IMR-90 (cell line): ENCODE measurements at regions not wholly inside any gene's neighbourhood (a gene's known extent, or its start where the extent isn't known, plus 50 kb on each side); places are given as distances from the start of the nearest gene placed in this dataset.

Experiments
- ATAC-seq: fragments of 200-7000 bp; cut with Tn5 transposase; 2 replicates; pipeline ENCODE4 v1.9.1; 2020; ENCODE audit warnings: low read depth, mild to moderate bottlenecking, moderate library complexity
- BruUV-seq: library from RNA; stranded (reverse); fragments of 400-500 nt; replicated peaks from 2 replicates; lab custom pipeline; 2021; lab: Mats Ljungman, UMichigan
- CTCF ChIA-PET: fragments of 300-600 bp; formaldehyde crosslinking; extraction: SDS; loops from one replicate; lab custom pipeline; 2021; ENCODE audit warnings: antibody characterized with exemption; lab: Yijun Ruan, JAX
- POLR2A ChIA-PET: fragments of 300-600 bp; sonication (Branson Sonifier 250); formaldehyde crosslinking; loops from one replicate; lab custom pipeline; 2022; ENCODE audit warnings: antibody characterized with exemption; ENCODE audit not compliant: unreplicated experiment; lab: Charles Lee
- DNase-seq: peaks from one replicate; pipeline ENCODE4 v3.0.0; 2013
- H2AFZ ChIP-seq: replicated peaks from 2 replicates; pipeline ENCODE3; 2013; ENCODE audit warnings: low read length, mild to moderate bottlenecking; ENCODE audit not compliant: poor library complexity
- H2AK5ac ChIP-seq: 2 replicates; pipeline ENCODE4 v1.6.1; 2013; ENCODE audit warnings: low read depth, low read length, inconsistent platforms
- H2AK9ac ChIP-seq: replicated peaks from 2 replicates; pipeline ENCODE3; 2013; ENCODE audit warnings: mild to moderate bottlenecking, low read depth, low read length, moderate library complexity; ENCODE audit not compliant: poor library complexity
- H2BK120ac ChIP-seq: 2 replicates; pipeline ENCODE4 v1.6.1; 2013; ENCODE audit warnings: low read depth, low read length, inconsistent platforms
- H2BK15ac ChIP-seq: 3 replicates; pipeline ENCODE4 v1.6.1; 2013; ENCODE audit warnings: low read depth, low read length, inconsistent platforms
- H2BK20ac ChIP-seq: 2 replicates; pipeline ENCODE4 v1.6.1; 2013; ENCODE audit warnings: low read depth, mild to moderate bottlenecking, inconsistent platforms, low read length, moderate library complexity
- H2BK5ac ChIP-seq: 2 replicates; pipeline ENCODE4 v1.6.1; 2013; ENCODE audit warnings: mild to moderate bottlenecking, low read depth, low read length, inconsistent platforms; ENCODE audit not compliant: poor library complexity, severe bottlenecking
- H3K14ac ChIP-seq: replicated peaks from 2 replicates; pipeline ENCODE4 v1.6.1; 2013; ENCODE audit warnings: low read depth, low read length, inconsistent platforms
- H3K18ac ChIP-seq: 2 replicates; pipeline ENCODE4 v1.6.1; 2013; ENCODE audit warnings: low read depth, low read length, control low read depth
- H3K23ac ChIP-seq: 2 replicates; pipeline ENCODE4 v1.6.1; 2013; ENCODE audit warnings: low read depth, low read length, inconsistent platforms
- H3K27ac ChIP-seq: 2 replicates; pipeline ENCODE4 v1.5.1; 2013; ENCODE audit warnings: mild to moderate bottlenecking, control low read depth, low read length; ENCODE audit not compliant: insufficient read depth
- H3K27me3 ChIP-seq: 2 replicates; pipeline ENCODE4 v1.6.1; 2013; ENCODE audit warnings: low read length; ENCODE audit not compliant: control insufficient read depth, insufficient read depth
- H3K36me3 ChIP-seq: 2 replicates; pipeline ENCODE4 v1.6.1; 2013; ENCODE audit warnings: low read length, mixed read lengths; ENCODE audit not compliant: control insufficient read depth, insufficient read depth
- H3K4ac ChIP-seq: 2 replicates; pipeline ENCODE4 v1.6.1; 2013; ENCODE audit warnings: low read depth, low read length, inconsistent platforms
- H3K4me1 ChIP-seq: 2 replicates; pipeline ENCODE4 v1.6.1; 2013; ENCODE audit warnings: low read length, mixed read lengths; ENCODE audit not compliant: control insufficient read depth, insufficient read depth
- H3K4me2 ChIP-seq: 2 replicates; pipeline ENCODE4 v1.6.1; 2013; ENCODE audit warnings: low read depth, mild to moderate bottlenecking, control low read depth, low read length, moderate library complexity
- H3K4me3 ChIP-seq: 2 replicates; pipeline ENCODE4 v1.5.1; 2013; ENCODE audit warnings: low read depth, mild to moderate bottlenecking, control low read depth, low read length, moderate library complexity; ENCODE audit not compliant: insufficient read depth
- H3K56ac ChIP-seq: 2 replicates; pipeline ENCODE4 v1.6.1; 2013; ENCODE audit warnings: low read length, inconsistent platforms; ENCODE audit not compliant: insufficient read depth; ENCODE audit errors: extremely low read depth
- H3K79me1 ChIP-seq, 2 experiments: 2 replicates each; pipeline ENCODE4 v1.6.1; 2013; ENCODE audit warnings: low read length in 2 of 2, inconsistent platforms in 1 of 2, low read depth in 1 of 2
- H3K9ac ChIP-seq: 2 replicates; pipeline ENCODE4 v1.6.1; 2013; ENCODE audit warnings: low read depth, low read length, control low read depth
- H3K9me1 ChIP-seq: 2 replicates; pipeline ENCODE4 v1.6.1; 2013; ENCODE audit warnings: low read length, inconsistent platforms; ENCODE audit not compliant: insufficient read depth
- H3K9me3 ChIP-seq: 2 replicates; pipeline ENCODE4 v1.6.1; 2013; ENCODE audit warnings: low read length; ENCODE audit not compliant: control insufficient read depth, insufficient read depth
- H4K20me1 ChIP-seq: 2 replicates; pipeline ENCODE4 v1.6.1; 2013; ENCODE audit warnings: low read length, inconsistent platforms; ENCODE audit not compliant: insufficient read depth
- H4K5ac ChIP-seq: 2 replicates; pipeline ENCODE4 v1.6.1; 2013; ENCODE audit warnings: mild to moderate bottlenecking, low read depth, low read length, control low read depth
- H4K8ac ChIP-seq, 2 experiments: 2 replicates each; pipeline ENCODE4 v1.6.1; 2013; ENCODE audit warnings: low read depth in 2 of 2, low read length in 2 of 2, control low read depth in 1 of 2, inconsistent platforms in 1 of 2
- H4K91ac ChIP-seq: 2 replicates; pipeline ENCODE4 v1.6.1; 2013; ENCODE audit warnings: low read depth, low read length, inconsistent platforms; ENCODE audit not compliant: insufficient read depth
- BHLHE40 ChIP-seq: fragments of 150-350 bp; IDR thresholded peaks from 2 replicates; pipeline ENCODE4 v1.6.1; 2016; ENCODE audit warnings: mild to moderate bottlenecking, low read depth, low read length
- CHD1 ChIP-seq: IDR thresholded peaks from 2 replicates; pipeline ENCODE4 v1.6.1; 2012; ENCODE audit warnings: low read depth, low read length, improper control_type of control experiment
- NFE2L2 ChIP-seq: fragments of 150-350 bp; IDR thresholded peaks from 2 replicates; pipeline ENCODE4 v1.6.1; 2016; ENCODE audit warnings: low read depth, mild to moderate bottlenecking, low read length
- WGBS, 2 experiments: methylation state at CpG; one replicate each; pipeline versions ENCODE4 v1.1.5 to v1.1.7; 2013; ENCODE audit warnings: missing lambda C conversion rate in 2 of 2; ENCODE audit not compliant: insufficient read length in 1 of 2; ENCODE audit errors: extremely low coverage in 2 of 2; 5-methylcytosine and 5-hydroxymethylcytosine counted together
- dilution Hi-C: fragments of 300-500 bp; cut with HindIII; formaldehyde crosslinking; loops from one replicate; pipeline ENCODE4 v1.14.3; 2018; ENCODE audit warnings: low sequenced_read_pairs; ENCODE audit not compliant: unreplicated experiment
- in situ Hi-C: fragments of 300-500 bp; cut with MboI; formaldehyde crosslinking; loops from 3 replicates; pipeline ENCODE4 v1.14.3; 2019; ENCODE audit warnings: low sequenced_read_pairs, inconsistent platforms, mixed read lengths
- intact Hi-C: fragments of 100-400 bp; cut with micrococcal nuclease; formaldehyde crosslinking; loops from 2 replicates; pipeline ENCODE4 v1.10.0; 2022

DNA sequence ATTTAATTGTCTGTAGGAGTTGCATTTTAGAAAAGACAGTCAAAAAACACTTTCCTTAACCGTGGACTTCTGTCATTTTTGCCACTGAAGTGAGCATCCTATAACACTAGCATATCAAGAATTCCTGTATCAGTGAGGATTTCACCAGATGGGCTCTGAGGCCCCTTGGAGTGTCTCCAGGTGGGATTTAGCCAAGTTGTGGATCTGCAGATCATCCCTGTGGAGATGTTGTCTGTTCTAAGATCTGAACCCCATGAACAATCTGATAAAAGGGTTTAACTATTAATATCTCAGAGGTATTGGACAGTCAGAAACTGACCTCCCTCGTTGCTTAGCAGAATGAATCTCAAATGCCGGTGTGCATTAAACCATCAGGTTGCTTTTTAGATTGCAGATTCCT, 165.0 kb upstream of the SRRM4 start:
- Histone ChIP-seq H3K56ac (no peak overlapping the region), H2BK20ac (no peak overlapping the region), H2BK5ac (no peak overlapping the region), H2AFZ (no peak overlapping the region), H3K27me3 (no peaks in the 10 kb centered on the region), H3K79me1 (no peaks in the 10 kb centered on the region), H3K4me3 (no peak overlapping the region), H3K36me3 (no peaks in the 10 kb centered on the region), H3K9me3 (peaks cover 6% of the 10 kb centered on the region; the same call in 1 of the 2 replicates), H2BK15ac (no peak overlapping the region), H4K91ac (no peak overlapping the region), H3K4me1 (no peaks in the 10 kb centered on the region), H3K4me2 (no peak overlapping the region), H3K9ac (no peak overlapping the region), H2BK120ac (no peak overlapping the region), H4K8ac (no peak overlapping the region), H3K9me1 (no peaks in the 10 kb centered on the region), H3K23ac (no peak overlapping the region), H3K18ac (no peak overlapping the region), H2AK9ac (no peak overlapping the region), H3K14ac (no peak overlapping the region), H4K5ac (no peak overlapping the region), H4K20me1 (no peaks in the 10 kb centered on the region), H2AK5ac (no peak overlapping the region), H3K27ac (no peak overlapping the region), H3K4ac (no peak overlapping the region)
- dilution Hi-C loops, result no loop called here
- intact Hi-C loops, result no loop called here
- TF ChIP-seq BHLHE40 (no peak), NFE2L2 (no peak), CHD1 (no peak)
- no peak for ATAC-seq
- no CpG with 5 or more reads among the region's 3 CpGs for WGBS, 2 experiments
- POLR2A ChIA-PET, result no interaction called here
- DNase-seq, result no peak
- in situ Hi-C loops, result no loop called here
- CTCF ChIA-PET, result no interaction called here
- BruUV-seq, result no TSS peak
